ENCODE measurements at regions not wholly inside any gene's neighbourhood (a gene's known extent, or its start where the extent isn't known, plus 50 kb on each side); places are given as distances from the start of the nearest gene placed in this dataset.
A peak's percentile ranks its signal among the peaks of the same experiment; 100 is the strongest.

DNA sequence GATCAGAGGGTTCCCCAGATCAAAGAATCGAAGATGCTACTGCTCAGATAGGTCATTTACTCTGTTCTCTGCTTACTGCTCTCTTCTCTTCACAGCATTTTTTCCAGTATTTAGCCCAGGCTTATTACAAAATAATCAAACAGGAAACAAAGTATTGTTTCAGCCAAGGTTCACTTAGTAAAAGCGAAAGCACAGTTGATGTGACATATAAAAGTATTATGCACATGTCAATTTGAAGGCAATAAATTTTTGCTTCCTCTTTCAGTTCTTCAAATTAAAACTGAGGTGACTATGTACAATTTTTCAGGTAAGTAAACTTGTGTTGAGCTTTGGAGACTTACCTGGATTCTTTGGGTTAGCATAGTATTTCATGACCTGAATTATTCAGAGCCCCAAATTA lies 262.8 kb upstream of the CHST9 start:
- WGBS, 5 donors: 49 to 69% (median 62%) methylated on average over 2 of the region's 2 CpGs
- H3K27me3 ChIP-seq: no peaks in the 10 kb centered on the region
- intact Hi-C loops (cut with DNase I; ENCODE audit: low total_unique reads): no loop called here

DNA sequence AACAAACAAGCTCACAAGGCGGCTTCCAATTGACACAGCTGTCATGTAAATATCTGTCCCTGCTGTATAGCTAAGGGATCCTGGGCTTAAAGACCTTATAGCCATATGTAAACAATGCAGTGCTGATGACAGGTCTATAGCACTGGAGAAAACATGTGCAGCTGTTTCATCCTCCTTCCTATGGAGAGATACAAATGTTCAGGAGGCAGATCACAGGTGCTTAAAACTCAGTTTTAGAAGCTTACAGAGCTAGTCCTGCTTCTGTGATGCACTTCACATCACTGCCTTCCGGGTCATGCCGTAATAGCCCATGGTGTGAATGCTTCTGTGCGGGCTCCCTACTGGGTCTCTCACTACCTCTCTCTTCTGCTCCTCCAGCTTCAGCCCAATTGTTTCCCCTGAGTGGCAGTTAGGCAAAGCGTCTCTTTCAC lies 262.4 kb upstream of the CHST9 start:
- TF ChIP-seq CTCF (IDR thresholded peaks at IDR 0.05) (no peak), POLR2AphosphoS5 (IDR thresholded peaks at IDR 0.05) (no peak), POLR2A (IDR thresholded peaks at IDR 0.05) (no peak)
- Histone ChIP-seq H3K4me3 (no peak overlapping the region), H3K9me3 (peaks cover 0 to 9% (median 0%) of the 10 kb centered on the region in 4 donors), H3K27me3 (no peaks in the 10 kb centered on the region), H3K36me3 (no peaks in the 10 kb centered on the region), H3K27ac (no peak overlapping the region), H3K4me1 (no peaks in the 10 kb centered on the region)
- DNase-seq: peak in 1 of 2 donors; percentile 7
- 56 to 72% (median 64%) methylated on average over 5 of the region's 5 CpGs for WGBS, 5 donors
- intact Hi-C loops (cut with DNase I; ENCODE audit: low total_unique reads): no loop called here

More for the DNA sequence above, 262.8 kb upstream of the CHST9 start:
- Histone ChIP-seq H3K27ac (no peak overlapping the region), H3K4me1 (no peaks in the 10 kb centered on the region), H3K4me3 (no peak overlapping the region), H3K36me3 (no peaks in the 10 kb centered on the region), H3K9me3 (peaks cover 0 to 9% (median 0%) of the 10 kb centered on the region in 4 donors)
- TF ChIP-seq POLR2AphosphoS5 (IDR thresholded peaks at IDR 0.05) (no peak), CTCF (IDR thresholded peaks at IDR 0.05) (no peak), POLR2A (IDR thresholded peaks at IDR 0.05) (no peak), EP300 (IDR thresholded peaks at IDR 0.05) (no peak)
- DNase-seq: peak in 1 of 2 donors; percentile 5

DNA sequence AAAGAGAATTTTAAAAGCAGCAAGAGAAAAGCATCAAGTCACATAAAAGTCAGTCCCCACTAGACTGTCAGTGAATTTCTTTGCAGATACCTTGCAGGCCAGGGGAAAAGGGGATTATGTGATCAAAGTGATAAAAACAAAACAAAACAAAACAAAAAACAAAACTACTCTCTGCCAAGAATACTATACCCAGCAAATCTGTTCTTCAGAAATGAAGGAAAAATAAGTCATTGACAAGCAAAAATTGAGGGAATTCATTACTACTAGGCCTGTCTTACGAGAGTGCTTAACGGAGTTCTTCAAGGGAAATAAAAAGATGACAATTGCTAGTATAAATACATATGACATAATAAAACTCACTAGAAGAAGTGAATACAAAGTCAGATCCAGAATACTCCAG lies 245.5 kb upstream of the CHST9 start:
- Histone ChIP-seq H3K4me1 (peaks cover 0 to 10% (median 0%) of the 10 kb centered on the region in 4 donors), H3K27me3 (no peaks in the 10 kb centered on the region), H3K27ac (no peak overlapping the region), H3K36me3 (no peaks in the 10 kb centered on the region), H3K4me3 (no peak overlapping the region), H3K9me3 (peaks cover 0 to 13% (median 5%) of the 10 kb centered on the region in 4 donors)
- DNase-seq: no peak
- intact Hi-C loops (cut with DNase I; ENCODE audit: low total_unique reads): no loop called here
- 94 to 99% (median 97%) methylated on average over 2 of the region's 2 CpGs for WGBS, 5 donors
- TF ChIP-seq POLR2AphosphoS5 (IDR thresholded peaks at IDR 0.05) (no peak), POLR2A (IDR thresholded peaks at IDR 0.05) (no peak), EP300 (IDR thresholded peaks at IDR 0.05) (no peak), CTCF (IDR thresholded peaks at IDR 0.05) (no peak)

DNA sequence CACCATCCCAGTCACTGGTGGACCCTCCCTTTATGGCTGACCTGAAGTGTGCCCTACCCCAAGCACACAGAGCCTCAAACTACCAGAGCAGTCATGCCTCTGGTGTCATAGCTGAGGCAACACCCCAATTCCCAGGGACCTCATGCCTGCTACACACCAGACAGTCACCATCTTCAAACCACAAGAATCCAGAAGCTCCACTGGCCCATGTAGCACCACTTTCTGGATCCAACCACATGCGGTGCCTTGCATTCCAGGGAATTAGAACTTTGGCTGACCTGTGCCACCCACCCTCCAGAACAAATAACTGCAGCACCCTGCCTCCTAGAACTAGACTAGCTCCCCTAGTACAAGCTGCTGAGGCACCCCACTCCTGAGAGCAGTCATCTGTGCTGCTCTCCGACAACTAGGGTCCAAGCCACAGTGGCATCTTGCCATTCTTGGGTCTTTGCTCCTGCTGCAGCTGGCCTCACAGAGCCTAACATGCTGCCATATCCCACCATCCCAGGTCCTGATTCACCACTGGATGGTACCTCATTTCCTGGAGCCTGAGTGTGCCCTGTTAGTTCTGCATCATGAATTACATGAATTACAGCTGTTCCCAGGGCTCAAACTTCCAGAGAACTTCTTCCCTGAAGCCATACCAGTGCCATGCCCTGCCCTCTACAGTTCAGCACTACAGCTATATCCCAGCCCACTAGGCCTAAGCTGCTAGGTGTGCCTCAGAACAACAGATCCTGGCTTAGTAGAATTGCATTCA lies 243.8 kb upstream of the CHST9 start:
- DNase-seq: no peak
- 85 to 92% (median 87%) methylated on average over 2 of the region's 2 CpGs for WGBS, 5 donors
- no peak overlapping the region for H3K27ac ChIP-seq
- H3K36me3 ChIP-seq: no peaks in the 10 kb centered on the region
- no peaks in the 10 kb centered on the region for H3K27me3 ChIP-seq
- intact Hi-C loops (cut with DNase I; ENCODE audit: low total_unique reads): no loop called here
- TF ChIP-seq POLR2AphosphoS5 (IDR thresholded peaks at IDR 0.05): no peak
- no peak for TF ChIP-seq POLR2A (IDR thresholded peaks at IDR 0.05)
- no peak for TF ChIP-seq EP300 (IDR thresholded peaks at IDR 0.05)
- no peak for TF ChIP-seq CTCF (IDR thresholded peaks at IDR 0.05)
- no peak overlapping the region for H3K4me3 ChIP-seq
- peaks cover 0 to 13% (median 5%) of the 10 kb centered on the region in 4 donors for H3K9me3 ChIP-seq
- peaks cover 0 to 10% (median 0%) of the 10 kb centered on the region in 4 donors for H3K4me1 ChIP-seq
